Mesothelial cell of epicardium (in vitro differentiated cells): ENCODE measurements at regions not wholly inside any gene's neighbourhood (a gene's known extent, or its start where the extent isn't known, plus 50 kb on each side); places are given as distances from the start of the nearest gene placed in this dataset.

Experiments
- DNase-seq, 2 experiments: peaks; one replicate each; pipeline ENCODE4 v3.0.0; 2021; ENCODE audit warnings: low spot score in 2 of 2; ENCODE audit not compliant: unreplicated experiment in 2 of 2
- H3K27ac Mint-ChIP-seq: 2 replicates; pipeline ENCODE4 v1.8.0; 2021; ENCODE audit warnings: mixed read lengths
- H3K27me3 Mint-ChIP-seq: 2 replicates; pipeline ENCODE4 v1.8.0; 2021; ENCODE audit warnings: low read depth, mixed read lengths
- H3K36me3 Mint-ChIP-seq: 2 replicates; pipeline ENCODE4 v1.8.0; 2021; ENCODE audit warnings: mixed read lengths
- H3K4me1 Mint-ChIP-seq: 2 replicates; pipeline ENCODE4 v1.8.0; 2021; ENCODE audit warnings: mixed read lengths
- H3K4me3 Mint-ChIP-seq: 2 replicates; pipeline ENCODE4 v1.8.0; 2021; ENCODE audit warnings: mild to moderate bottlenecking, moderate library complexity, mixed read lengths
- H3K9me3 Mint-ChIP-seq: 2 replicates; pipeline ENCODE4 v1.8.0; 2021; ENCODE audit warnings: mixed read lengths
- CTCF ChIP-seq: fragments of 200-600 bp; sonication (generic); IDR thresholded peaks from one replicate; pipeline ENCODE4 v1.5.0; 2021; ENCODE audit warnings: antibody characterized with exemption; ENCODE audit not compliant: unreplicated experiment

DNA sequence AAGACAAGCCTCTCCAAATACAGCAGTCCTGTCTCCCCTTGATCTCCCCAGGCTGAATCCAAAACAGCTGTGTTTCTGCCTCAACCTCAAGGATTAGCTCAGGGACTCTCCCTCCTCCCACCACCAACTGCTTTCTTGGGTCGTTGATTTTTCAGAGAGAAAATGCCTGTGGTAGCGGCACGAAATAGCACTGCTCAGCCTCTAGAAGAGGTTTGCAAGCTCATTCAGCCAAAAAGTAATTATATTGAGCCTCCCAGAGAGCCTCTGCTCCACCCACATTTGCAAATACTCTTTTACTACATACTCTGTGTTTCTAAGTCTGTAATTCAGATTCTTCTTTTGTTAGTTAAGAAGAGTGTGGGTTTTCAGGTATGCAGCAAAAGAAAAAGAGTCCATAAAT lies 396.4 kb upstream of the TNP1 start:
- DNase-seq: no peak
- no peak for TF ChIP-seq CTCF
- Mint-ChIP-seq H3K27me3 (no peaks in the 10 kb centered on the region), H3K36me3 (no peaks in the 10 kb centered on the region), H3K9me3 (peaks cover 4% of the 10 kb centered on the region), H3K4me3 (no peak overlapping the region), H3K27ac (peak overlapping the region; percentile 69), H3K4me1 (peaks cover 27% of the 10 kb centered on the region)

DNA sequence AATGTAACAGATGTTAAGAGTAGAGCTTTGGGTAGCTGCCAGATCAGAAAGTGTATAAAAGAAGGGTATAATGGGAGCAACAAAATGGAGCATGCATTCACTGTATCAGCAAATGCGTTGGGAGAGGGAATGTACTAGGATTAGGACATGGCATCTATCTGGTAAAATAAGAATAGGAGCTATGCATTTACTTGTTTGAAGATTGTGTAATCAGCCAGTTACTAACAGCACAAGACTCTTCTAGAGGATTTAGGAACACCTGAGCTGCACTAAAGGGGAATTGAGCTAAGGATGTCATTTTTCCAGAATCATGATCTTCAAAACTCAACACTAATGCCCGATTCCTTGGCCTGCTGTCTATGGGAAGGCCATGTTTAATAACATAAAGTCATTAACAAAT lies 394.2 kb upstream of the TNP1 start:
- H3K27me3 Mint-ChIP-seq: no peaks in the 10 kb centered on the region
- H3K36me3 Mint-ChIP-seq: no peaks in the 10 kb centered on the region
- H3K9me3 Mint-ChIP-seq: peaks cover 4% of the 10 kb centered on the region
- peaks cover 23% of the 10 kb centered on the region for H3K4me1 Mint-ChIP-seq
- H3K4me3 Mint-ChIP-seq: no peak overlapping the region
- H3K27ac Mint-ChIP-seq: no peak overlapping the region
- no peak for DNase-seq
- no peak for TF ChIP-seq CTCF

DNA sequence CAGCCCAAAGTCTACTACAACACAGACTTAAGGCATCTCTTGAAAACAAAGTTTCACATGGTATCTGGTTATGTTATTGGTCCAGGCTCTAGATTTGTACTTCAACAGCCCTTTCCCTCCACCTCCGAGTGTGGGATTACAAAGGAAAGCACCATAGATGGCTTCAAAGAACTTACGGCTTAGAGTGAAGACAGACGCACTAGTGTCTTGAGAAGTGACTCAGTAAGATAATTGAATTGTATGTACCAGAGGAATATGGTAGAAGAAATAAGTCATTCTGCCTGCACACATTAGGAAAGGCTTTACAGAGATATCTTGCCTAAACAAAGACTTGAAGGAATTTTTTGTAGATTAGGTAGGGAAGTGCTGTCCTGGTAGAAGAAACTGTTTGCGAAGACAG lies 392.3 kb upstream of the TNP1 start:
- no peak for DNase-seq
- H3K27me3 Mint-ChIP-seq: no peaks in the 10 kb centered on the region

GRCh38 chr2:217250013-217250524 lies 390.2 kb upstream of the TNP1 start:
- Mint-ChIP-seq H3K4me1 (peaks cover 14% of the 10 kb centered on the region), H3K27me3 (no peaks in the 10 kb centered on the region), H3K4me3 (no peak overlapping the region), H3K9me3 (no peaks in the 10 kb centered on the region), H3K36me3 (no peaks in the 10 kb centered on the region), H3K27ac (no peak overlapping the region)
- no peak for TF ChIP-seq CTCF
- no peak for DNase-seq

More for the DNA sequence above, 392.3 kb upstream of the TNP1 start:
- TF ChIP-seq CTCF: no peak
- Mint-ChIP-seq H3K27ac (no peak overlapping the region), H3K9me3 (peaks cover 4% of the 10 kb centered on the region), H3K4me3 (no peak overlapping the region), H3K4me1 (peaks cover 27% of the 10 kb centered on the region), H3K36me3 (no peaks in the 10 kb centered on the region)

GRCh38 chr2:217249121-217250012 lies 389.5 kb upstream of the TNP1 start:
- no peaks in the 10 kb centered on the region for H3K27me3 Mint-ChIP-seq
- peaks cover 14% of the 10 kb centered on the region for H3K4me1 Mint-ChIP-seq
- H3K27ac Mint-ChIP-seq: no peak overlapping the region
- no peaks in the 10 kb centered on the region for H3K36me3 Mint-ChIP-seq
- TF ChIP-seq CTCF: no peak
- no peak for DNase-seq
- no peak overlapping the region for H3K4me3 Mint-ChIP-seq
- H3K9me3 Mint-ChIP-seq: no peaks in the 10 kb centered on the region
